Testis (tissue), 2 donors: ENCODE measurements at regions not wholly inside any gene's neighbourhood (a gene's known extent, or its start where the extent isn't known, plus 50 kb on each side); places are given as distances from the start of the nearest gene placed in this dataset.
A peak's percentile ranks its signal among the peaks of the same experiment; 100 is the strongest.

Experiments used
- DNase-seq: peaks from one replicate; pipeline ENCODE4 v3.0.0-alpha.2; 2019
- H3K27ac ChIP-seq, 2 donors: fragments of 200-600 bp; sonication (generic); one replicate each; pipeline ENCODE4 v1.5.1; 2019
- H3K27me3 ChIP-seq: fragments of 200-600 bp; sonication (generic); one replicate; pipeline ENCODE4 v1.5.1; 2019
- H3K36me3 ChIP-seq: fragments of 200-600 bp; sonication (generic); one replicate; pipeline ENCODE4 v1.5.1; 2017; ENCODE audit warnings: low read depth; ENCODE audit errors: missing control alignments
- H3K4me1 ChIP-seq: fragments of 200-600 bp; sonication (generic); one replicate; pipeline ENCODE4 v1.5.1; 2019
- H3K4me3 ChIP-seq, 2 donors: fragments of 200-600 bp; sonication (generic); one replicate each; pipeline ENCODE4 v1.5.1; 2017 to 2019
- H3K9me3 ChIP-seq: fragments of 200-600 bp; sonication (generic); one replicate; pipeline ENCODE4 v1.5.1; 2017
- POLR2A ChIP-seq: fragments of 450-650 bp; IDR thresholded peaks from one replicate; pipeline ENCODE4 v1.6.1; 2017; ENCODE audit warnings: antibody characterized with exemption, mild to moderate bottlenecking, moderate library complexity
- WGBS, 2 donors: methylation state at CpG; one replicate each; pipeline ENCODE4 v1.1.5; 2018; 5-methylcytosine and 5-hydroxymethylcytosine counted together
- intact Hi-C: fragments of 100-400 bp; cut with DNase I; formaldehyde crosslinking; loops from one replicate; pipeline ENCODE4 v1.15.1; 2023; ENCODE audit warnings: low total_unique reads
- TF ChIP-seq, protein P1 (sequence below), 3 experiments: fragments of 450-650 bp in 2 of 3; fragments of 200-600 bp in 1 of 3; sonication (generic) in 1 of 3; IDR thresholded peaks; one replicate each; pipeline ENCODE4 v1.5.1; 2016 to 2019; ENCODE audit warnings: antibody characterized with exemption in 3 of 3, mild to moderate bottlenecking in 2 of 3, moderate library complexity in 1 of 3

DNA sequence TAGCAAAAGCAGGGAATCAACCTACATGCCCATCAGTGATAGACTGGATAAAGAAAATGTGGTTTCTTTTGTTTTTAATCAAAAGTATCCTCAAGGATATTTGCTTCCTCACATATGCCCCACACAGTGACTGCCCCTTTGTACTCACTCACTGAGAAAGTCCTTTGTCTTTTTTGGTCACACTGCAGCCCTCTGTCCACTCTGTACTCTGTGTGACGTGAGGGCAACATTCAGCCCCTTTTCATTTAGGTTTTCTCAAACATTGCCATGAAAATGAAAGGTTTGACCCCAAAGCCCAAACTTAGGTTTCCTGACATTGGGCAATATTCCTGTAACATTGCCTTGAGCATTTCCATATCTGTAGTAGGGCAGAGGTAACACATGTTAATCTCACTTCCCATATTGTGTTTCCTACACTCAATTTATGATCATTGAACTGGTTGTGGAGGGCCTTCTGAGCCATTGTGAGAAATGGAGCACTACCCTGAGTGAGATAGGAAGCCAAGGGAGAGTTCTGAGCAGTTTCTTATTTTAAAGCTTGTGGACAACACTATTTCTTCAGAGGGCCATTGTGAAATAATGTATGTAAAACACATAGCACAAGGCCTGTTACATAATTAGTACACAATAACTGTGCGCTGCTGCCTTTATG, 501.9 kb upstream of the C1orf87 start:
- no peak overlapping the region for H3K4me3 ChIP-seq
- no peaks in the 10 kb centered on the region for H3K36me3 ChIP-seq
- no peaks in the 10 kb centered on the region for H3K27me3 ChIP-seq
- H3K27ac ChIP-seq, result no peak overlapping the region
- TF ChIP-seq, protein P1, sequence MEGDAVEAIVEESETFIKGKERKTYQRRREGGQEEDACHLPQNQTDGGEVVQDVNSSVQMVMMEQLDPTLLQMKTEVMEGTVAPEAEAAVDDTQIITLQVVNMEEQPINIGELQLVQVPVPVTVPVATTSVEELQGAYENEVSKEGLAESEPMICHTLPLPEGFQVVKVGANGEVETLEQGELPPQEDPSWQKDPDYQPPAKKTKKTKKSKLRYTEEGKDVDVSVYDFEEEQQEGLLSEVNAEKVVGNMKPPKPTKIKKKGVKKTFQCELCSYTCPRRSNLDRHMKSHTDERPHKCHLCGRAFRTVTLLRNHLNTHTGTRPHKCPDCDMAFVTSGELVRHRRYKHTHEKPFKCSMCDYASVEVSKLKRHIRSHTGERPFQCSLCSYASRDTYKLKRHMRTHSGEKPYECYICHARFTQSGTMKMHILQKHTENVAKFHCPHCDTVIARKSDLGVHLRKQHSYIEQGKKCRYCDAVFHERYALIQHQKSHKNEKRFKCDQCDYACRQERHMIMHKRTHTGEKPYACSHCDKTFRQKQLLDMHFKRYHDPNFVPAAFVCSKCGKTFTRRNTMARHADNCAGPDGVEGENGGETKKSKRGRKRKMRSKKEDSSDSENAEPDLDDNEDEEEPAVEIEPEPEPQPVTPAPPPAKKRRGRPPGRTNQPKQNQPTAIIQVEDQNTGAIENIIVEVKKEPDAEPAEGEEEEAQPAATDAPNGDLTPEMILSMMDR (IDR thresholded peaks at IDR 0.05), result no peak
- TF ChIP-seq POLR2A, result no peak
- intact Hi-C loops, result no loop called here
- no peak for DNase-seq
- H3K9me3 ChIP-seq, result no peaks in the 10 kb centered on the region
- WGBS, 2 donors, result 74 to 86% methylated on average over 2 of the region's 2 CpGs
- peaks cover 9% of the 10 kb centered on the region for H3K4me1 ChIP-seq

DNA sequence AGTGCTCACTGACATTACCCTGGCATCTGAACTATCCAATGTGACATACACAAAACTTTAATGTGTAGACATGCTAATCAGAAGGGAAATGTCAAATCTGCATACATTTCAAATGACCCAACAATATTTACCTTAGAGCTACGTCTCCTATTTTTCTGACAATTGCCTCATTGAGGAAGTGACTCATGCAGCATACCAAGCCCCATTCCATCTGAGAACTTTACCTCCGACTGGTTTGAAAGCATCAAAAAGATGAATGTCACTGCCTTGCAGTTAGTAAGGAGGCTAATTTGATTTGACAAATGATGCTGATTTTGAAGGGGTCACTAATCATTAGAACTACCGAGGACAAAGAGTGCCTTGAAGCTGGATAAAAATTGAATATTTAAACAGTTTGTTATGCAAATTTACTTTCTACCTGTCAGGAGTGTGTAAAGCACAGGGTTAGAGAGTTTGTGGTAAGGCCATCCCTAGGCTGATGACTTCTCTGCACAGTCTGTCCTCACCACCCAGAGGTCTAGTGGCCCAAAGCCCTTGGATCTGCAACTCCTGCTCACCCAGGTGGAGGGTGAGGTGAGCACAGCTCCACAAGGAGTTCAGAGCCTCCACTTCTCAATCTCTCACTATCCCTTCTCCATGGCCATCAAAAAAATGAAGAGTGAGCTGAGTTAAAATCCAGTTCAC, 500.3 kb upstream of the C1orf87 start:
- no peaks in the 10 kb centered on the region for H3K27me3 ChIP-seq
- TF ChIP-seq, protein P1 (IDR thresholded peaks at IDR 0.05), result no peak
- no peak for TF ChIP-seq POLR2A
- peaks cover 9% of the 10 kb centered on the region for H3K4me1 ChIP-seq
- H3K9me3 ChIP-seq, result no peaks in the 10 kb centered on the region
- no peak for DNase-seq
- 68 to 79% methylated on average over 3 of the region's 3 CpGs for WGBS, 2 donors
- intact Hi-C loops, result no loop called here
- no peaks in the 10 kb centered on the region for H3K36me3 ChIP-seq
- H3K4me3 ChIP-seq, result no peak overlapping the region
- H3K27ac ChIP-seq, result peak overlapping the region in 1 of 2 donors; percentile 13

DNA sequence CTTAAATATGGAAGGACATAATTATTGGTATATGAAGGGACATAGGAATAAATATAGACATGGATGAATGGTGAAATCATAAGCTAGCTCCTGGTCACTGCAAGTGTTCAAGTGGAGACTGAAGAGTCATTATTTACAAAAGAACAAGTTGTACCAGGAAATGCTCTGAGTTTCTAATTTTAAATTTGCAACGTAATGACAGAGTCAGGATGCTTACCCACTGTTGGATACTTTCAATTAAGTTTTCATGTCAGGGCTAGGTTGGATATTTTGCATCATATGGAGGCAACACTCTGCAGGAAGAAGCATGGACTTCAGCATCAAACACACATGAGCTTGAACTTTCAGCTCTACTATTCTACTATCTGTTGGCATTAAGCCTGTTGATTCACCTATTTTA, 499.6 kb upstream of the C1orf87 start:
- no peak for DNase-seq
- Histone ChIP-seq H3K27me3 (no peaks in the 10 kb centered on the region), H3K9me3 (no peaks in the 10 kb centered on the region), H3K4me3 (no peak overlapping the region), H3K4me1 (peaks cover 9% of the 10 kb centered on the region), H3K36me3 (no peaks in the 10 kb centered on the region), H3K27ac (peak overlapping the region in 1 of 2 donors; percentile 13)
- 6 to 18% methylated on average over 1 of the region's 1 CpG for WGBS, 2 donors
- intact Hi-C loops, result no loop called here
- TF ChIP-seq, protein P1 (IDR thresholded peaks at IDR 0.05), result no peak
- TF ChIP-seq POLR2A, result no peak

DNA sequence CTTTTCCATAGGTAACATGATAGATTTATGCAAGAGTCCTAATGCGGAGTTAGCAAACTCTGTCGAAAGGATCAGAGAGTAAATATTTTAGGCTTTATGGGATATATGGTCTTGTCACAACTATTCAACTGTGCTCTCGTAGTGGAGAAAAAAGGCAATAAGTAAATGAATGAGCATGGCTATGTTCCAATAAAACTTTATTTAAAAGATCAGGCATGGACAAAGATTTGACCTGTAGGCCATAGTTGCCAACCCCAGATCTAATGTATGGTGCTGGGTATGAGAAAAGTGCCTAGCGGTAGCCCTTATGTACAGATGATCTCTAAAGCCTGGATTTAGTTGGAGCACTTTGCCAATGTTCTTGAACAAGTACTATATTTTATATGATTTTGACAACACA, 498.8 kb upstream of the C1orf87 start:
- Histone ChIP-seq H3K27me3 (no peaks in the 10 kb centered on the region), H3K9me3 (no peaks in the 10 kb centered on the region), H3K27ac (peak overlapping the region in 1 of 2 donors; percentile 4), H3K4me1 (peaks cover 9% of the 10 kb centered on the region), H3K4me3 (no peak overlapping the region), H3K36me3 (no peaks in the 10 kb centered on the region)
- TF ChIP-seq, protein P1 (IDR thresholded peaks at IDR 0.05), result no peak
- 95 to 97% methylated on average over 4 of the region's 4 CpGs for WGBS, 2 donors
- no peak for DNase-seq
- intact Hi-C loops, result no loop called here

DNA sequence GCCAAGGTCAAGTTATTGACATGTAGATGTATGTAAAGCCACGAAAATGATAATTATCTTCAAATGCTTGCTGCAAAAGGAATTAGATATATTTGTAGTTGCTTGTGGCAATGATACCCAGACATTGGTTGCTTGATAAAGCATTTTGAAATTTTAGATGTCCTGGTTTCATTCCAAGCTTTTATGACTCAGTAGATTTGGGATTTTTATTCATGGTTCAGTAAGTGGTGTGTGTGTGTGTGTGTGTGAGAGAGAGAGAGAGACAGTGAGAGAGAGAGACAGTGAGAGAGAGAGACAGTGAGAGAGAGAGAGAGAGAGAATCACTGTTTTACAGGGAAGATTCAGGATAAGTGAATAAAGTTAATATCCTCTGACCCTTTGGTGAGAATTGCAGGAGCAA, 498.2 kb upstream of the C1orf87 start:
- Histone ChIP-seq H3K36me3 (no peaks in the 10 kb centered on the region), H3K9me3 (no peaks in the 10 kb centered on the region), H3K4me1 (peaks cover 9% of the 10 kb centered on the region), H3K27ac (no peak overlapping the region), H3K4me3 (no peak overlapping the region), H3K27me3 (no peaks in the 10 kb centered on the region)
- intact Hi-C loops, result no loop called here
- DNase-seq, result no peak
- TF ChIP-seq POLR2A, result no peak
- TF ChIP-seq, protein P1 (IDR thresholded peaks at IDR 0.05), result no peak
- WGBS, 2 donors, result 71 to 86% methylated on average over 1 of the region's 1 CpG
